Tibial nerve (tissue), 4 donors: ENCODE measurements at regions not wholly inside any gene's neighbourhood (a gene's known extent, or its start where the extent isn't known, plus 50 kb on each side); places are given as distances from the start of the nearest gene placed in this dataset.

Source experiments
- DNase-seq, 2 donors: peaks; one replicate each; pipeline ENCODE4 v3.0.0-alpha.2; 2019; ENCODE audit warnings: low spot score in 2 of 2
- H3K27ac ChIP-seq, 4 donors: fragments of 200-600 bp; sonication (generic) in 3 of 4; one replicate each; pipeline ENCODE4 v1.5.1; 2017 to 2019; ENCODE audit warnings: mild to moderate bottlenecking in 1 of 4
- H3K27me3 ChIP-seq, 2 donors: fragments of 200-600 bp; sonication (generic) in 1 of 2; one replicate each; pipeline versions ENCODE4 v1.5.1 to v1.6.0; 2017 to 2019
- H3K36me3 ChIP-seq, 3 donors: fragments of 200-600 bp; sonication (generic); one replicate each; pipeline ENCODE4 v1.5.1; 2018 to 2019
- H3K4me1 ChIP-seq, 4 donors: fragments of 200-600 bp; sonication (generic) in 3 of 4; one replicate each; pipeline ENCODE4 v1.5.1; 2017 to 2019
- H3K4me3 ChIP-seq, 4 donors: fragments of 200-600 bp; sonication (generic) in 3 of 4; one replicate each; pipeline ENCODE4 v1.5.1; 2017 to 2019; ENCODE audit warnings: mild to moderate bottlenecking in 1 of 4, moderate library complexity in 1 of 4
- H3K9me3 ChIP-seq, 4 donors: fragments of 200-600 bp; sonication (generic) in 3 of 4; one replicate each; pipeline ENCODE4 v1.5.1; 2017 to 2019
- CTCF ChIP-seq, 5 experiments: fragments of 200-600 bp in 3 of 5; fragments of 450-650 bp in 2 of 5; sonication (generic) in 3 of 5; IDR thresholded peaks; one replicate each; pipeline ENCODE4 v1.5.1; 2016 to 2019; ENCODE audit warnings: antibody characterized with exemption in 5 of 5, mild to moderate bottlenecking in 3 of 5, moderate library complexity in 2 of 5
- EP300 ChIP-seq, 2 donors: sonication (generic); formaldehyde crosslinking; IDR thresholded peaks; one replicate each; pipeline ENCODE4 v1.6.1; 2017; ENCODE audit warnings: antibody characterized with exemption in 2 of 2, mild to moderate bottlenecking in 1 of 2
- POLR2A ChIP-seq, 2 donors: fragments of 450-650 bp; IDR thresholded peaks; one replicate each; pipeline ENCODE4 v1.6.1; 2017; ENCODE audit warnings: antibody characterized with exemption in 2 of 2, mild to moderate bottlenecking in 2 of 2, moderate library complexity in 2 of 2
- WGBS, 2 donors: methylation state at CpG; one replicate each; pipeline ENCODE4 v1.1.5; 2018; 5-methylcytosine and 5-hydroxymethylcytosine counted together

GRCh38 chr12:128043317-128043716, 223.7 kb upstream of the TMEM132C start:
- WGBS, 2 donors: 89 to 93% methylated on average over 7 of the region's 7 CpGs
- no peak for DNase-seq
- Histone ChIP-seq H3K27me3 (no peaks in the 10 kb centered on the region), H3K27ac (no peak overlapping the region), H3K9me3 (no peaks in the 10 kb centered on the region), H3K36me3 (no peaks in the 10 kb centered on the region), H3K4me3 (no peak overlapping the region), H3K4me1 (no peaks in the 10 kb centered on the region)
- TF ChIP-seq CTCF (IDR thresholded peaks at IDR 0.05) (no peak), POLR2A (IDR thresholded peaks at IDR 0.05) (no peak), EP300 (IDR thresholded peaks at IDR 0.05) (no peak)

DNA sequence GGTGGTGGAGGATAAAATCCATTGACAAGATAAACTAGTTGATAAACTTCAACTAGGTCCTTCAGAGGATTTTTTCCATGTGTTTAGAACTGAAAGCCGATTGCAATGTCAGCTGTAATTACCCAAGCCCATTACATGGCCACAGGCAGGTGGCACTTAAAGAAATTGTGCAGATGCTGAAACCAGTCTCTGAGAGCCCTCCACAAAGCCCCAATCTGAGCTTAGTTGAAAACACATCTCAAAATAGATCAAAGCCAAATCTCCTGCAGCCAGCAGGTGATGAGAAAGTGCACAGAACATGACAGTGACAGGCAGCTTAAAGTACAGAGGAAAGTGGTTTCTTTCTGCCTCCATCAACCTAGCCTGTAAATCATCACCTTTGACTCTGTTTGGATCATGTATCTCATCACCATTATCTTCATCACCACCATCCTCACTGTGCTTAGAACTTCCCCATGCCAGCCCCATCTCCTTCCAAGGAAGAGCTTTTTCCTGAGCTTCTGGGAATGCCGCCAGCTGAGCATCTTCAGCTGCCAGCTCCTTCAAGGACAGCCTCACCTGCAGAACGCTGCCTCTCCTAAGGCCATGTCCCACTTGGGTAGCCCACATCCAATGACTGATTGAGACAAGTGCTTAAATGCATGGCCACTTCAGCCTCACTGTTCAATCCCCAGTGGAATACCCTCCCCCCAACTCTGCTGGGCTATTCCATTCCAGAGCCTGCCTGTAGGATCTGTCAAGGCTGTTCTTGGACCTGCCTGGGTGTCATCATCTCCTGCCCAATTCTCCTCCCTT, 219.5 kb upstream of the TMEM132C start:
- TF ChIP-seq POLR2A (IDR thresholded peaks at IDR 0.05) (no peak), EP300 (IDR thresholded peaks at IDR 0.05) (no peak), CTCF (IDR thresholded peaks at IDR 0.05) (no peak)
- Histone ChIP-seq H3K27ac (no peak overlapping the region), H3K9me3 (no peaks in the 10 kb centered on the region), H3K4me1 (no peaks in the 10 kb centered on the region), H3K36me3 (no peaks in the 10 kb centered on the region), H3K27me3 (no peaks in the 10 kb centered on the region), H3K4me3 (no peak overlapping the region)
- WGBS, 2 donors: 68 to 77% methylated on average over 3 of the region's 3 CpGs
- no peak for DNase-seq

GRCh38 chr12:128052331-128052730, 214.6 kb upstream of the TMEM132C start:
- 64 to 66% methylated on average over 8 of the region's 8 CpGs for WGBS, 2 donors
- H3K9me3 ChIP-seq: peaks cover 0 to 6% (median 0%) of the 10 kb centered on the region in 4 donors
- TF ChIP-seq POLR2A (IDR thresholded peaks at IDR 0.05): no peak

DNA sequence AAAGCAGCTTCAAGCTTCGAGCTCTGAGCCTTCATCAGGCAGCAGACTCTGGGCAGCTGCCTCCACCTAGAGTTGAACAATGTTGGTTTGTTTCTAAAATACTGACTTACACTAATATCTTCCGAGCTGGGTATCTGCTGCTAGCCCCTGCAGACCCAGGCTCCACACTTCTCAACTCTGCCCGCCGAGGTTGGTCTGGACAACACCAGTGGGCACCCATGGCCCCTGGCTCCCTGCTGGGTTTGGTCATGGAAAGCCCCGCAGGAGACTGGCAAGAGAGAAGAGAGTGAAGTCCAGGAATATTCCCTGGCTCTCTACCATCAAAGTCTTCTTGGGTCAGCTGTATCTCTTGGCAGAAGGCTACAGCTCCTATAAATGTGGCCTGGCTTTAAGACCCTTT, 214.2 kb upstream of the TMEM132C start:
- Histone ChIP-seq H3K27ac (no peak overlapping the region), H3K27me3 (no peaks in the 10 kb centered on the region), H3K4me3 (no peak overlapping the region), H3K9me3 (peaks cover 0 to 10% (median 0%) of the 10 kb centered on the region in 4 donors), H3K4me1 (no peaks in the 10 kb centered on the region), H3K36me3 (no peaks in the 10 kb centered on the region)
- no peak for TF ChIP-seq POLR2A (IDR thresholded peaks at IDR 0.05)
- no peak for TF ChIP-seq CTCF (IDR thresholded peaks at IDR 0.05)
- TF ChIP-seq EP300 (IDR thresholded peaks at IDR 0.05): no peak
- no peak for DNase-seq
- WGBS, 2 donors: 71 to 73% methylated on average over 5 of the region's 5 CpGs

More at GRCh38 chr12:128052331-128052730, 214.6 kb upstream of the TMEM132C start:
- H3K4me1 ChIP-seq: no peaks in the 10 kb centered on the region
- DNase-seq: no peak
- no peak overlapping the region for H3K4me3 ChIP-seq
- H3K36me3 ChIP-seq: no peaks in the 10 kb centered on the region
- no peaks in the 10 kb centered on the region for H3K27me3 ChIP-seq
- H3K27ac ChIP-seq: no peak overlapping the region

- H3K9me3 ChIP-seq: peaks cover 0 to 11% (median 0%) of the 10 kb centered on the region in 4 donors
- no peaks in the 10 kb centered on the region for H3K4me1 ChIP-seq
- no peak for DNase-seq
- 57 to 81% methylated on average over 6 of the region's 6 CpGs for WGBS, 2 donors
- no peaks in the 10 kb centered on the region for H3K27me3 ChIP-seq
- H3K27ac ChIP-seq: no peak overlapping the region
- no peak overlapping the region for H3K4me3 ChIP-seq
- H3K36me3 ChIP-seq: no peaks in the 10 kb centered on the region
- TF ChIP-seq EP300 (IDR thresholded peaks at IDR 0.05): no peak
- no peak for TF ChIP-seq POLR2A (IDR thresholded peaks at IDR 0.05)
- TF ChIP-seq CTCF (IDR thresholded peaks at IDR 0.05): no peak
These were observed 211.4 kb upstream of the TMEM132C start for GRCh38 chr12:128055567-128055966.
